AG04450 (cell line): ENCODE measurements at regions not wholly inside any gene's neighbourhood (a gene's known extent, or its start where the extent isn't known, plus 50 kb on each side); places are given as distances from the start of the nearest gene placed in this dataset.

ENCODE experiments used
- CTCF ChIA-PET: fragments of 300-600, 350-600 bp; formaldehyde crosslinking; extraction: SDS; loops from one replicate; lab custom pipeline; 2022; ENCODE audit warnings: antibody characterized with exemption, inconsistent platforms; lab: Charles Lee
- POLR2A ChIA-PET: fragments of 350-600 bp; formaldehyde crosslinking; extraction: SDS; loops from one replicate; lab custom pipeline; 2021; ENCODE audit warnings: antibody characterized with exemption, inconsistent platforms; lab: Yijun Ruan, JAX
- DNase-seq: peaks from one replicate; pipeline ENCODE4 v3.0.0-alpha.2; 2011; ENCODE audit warnings: low read depth, low spot score
- H3K27ac ChIP-seq: one replicate; pipeline ENCODE4 v1.5.1; 2012; ENCODE audit warnings: low read depth, low read length, control low read depth
- H3K27me3 ChIP-seq: one replicate; pipeline ENCODE4 v1.6.0; 2012; ENCODE audit warnings: low read length; ENCODE audit not compliant: control insufficient read depth, insufficient read depth
- H3K4me3 ChIP-seq: 2 replicates; pipeline ENCODE4 v1.5.1; 2011; ENCODE audit warnings: mild to moderate bottlenecking, low read depth, low read length, control low read depth
- H3K9me3 ChIP-seq: 2 replicates; pipeline ENCODE4 v1.5.1; 2012; ENCODE audit warnings: low read length; ENCODE audit not compliant: control insufficient read depth, insufficient read depth
- TF ChIP-seq, protein P1 (sequence below): IDR thresholded peaks from 2 replicates; pipeline ENCODE4 v1.5.1; 2011; ENCODE audit warnings: low read depth, low read length, control low read depth, inconsistent platforms

- POLR2A ChIA-PET: no interaction called here
- H3K4me3 ChIP-seq: no peak overlapping the region
- TF ChIP-seq, protein P1, sequence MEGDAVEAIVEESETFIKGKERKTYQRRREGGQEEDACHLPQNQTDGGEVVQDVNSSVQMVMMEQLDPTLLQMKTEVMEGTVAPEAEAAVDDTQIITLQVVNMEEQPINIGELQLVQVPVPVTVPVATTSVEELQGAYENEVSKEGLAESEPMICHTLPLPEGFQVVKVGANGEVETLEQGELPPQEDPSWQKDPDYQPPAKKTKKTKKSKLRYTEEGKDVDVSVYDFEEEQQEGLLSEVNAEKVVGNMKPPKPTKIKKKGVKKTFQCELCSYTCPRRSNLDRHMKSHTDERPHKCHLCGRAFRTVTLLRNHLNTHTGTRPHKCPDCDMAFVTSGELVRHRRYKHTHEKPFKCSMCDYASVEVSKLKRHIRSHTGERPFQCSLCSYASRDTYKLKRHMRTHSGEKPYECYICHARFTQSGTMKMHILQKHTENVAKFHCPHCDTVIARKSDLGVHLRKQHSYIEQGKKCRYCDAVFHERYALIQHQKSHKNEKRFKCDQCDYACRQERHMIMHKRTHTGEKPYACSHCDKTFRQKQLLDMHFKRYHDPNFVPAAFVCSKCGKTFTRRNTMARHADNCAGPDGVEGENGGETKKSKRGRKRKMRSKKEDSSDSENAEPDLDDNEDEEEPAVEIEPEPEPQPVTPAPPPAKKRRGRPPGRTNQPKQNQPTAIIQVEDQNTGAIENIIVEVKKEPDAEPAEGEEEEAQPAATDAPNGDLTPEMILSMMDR: no peak
- CTCF ChIA-PET: interaction anchor here (0.6 kb wide), 1 partner anchor 15 kb away, joined by 4 read pairs; no protein-coding TSS in a partner anchor
- DNase-seq: no peak
- peaks cover 24% of the 10 kb centered on the region for H3K27me3 ChIP-seq
- no peak overlapping the region for H3K27ac ChIP-seq
- H3K9me3 ChIP-seq: no peaks in the 10 kb centered on the region
Measured at GRCh38 chr11:119501777-119502405, 78.9 kb upstream of the THY1 start.

DNA sequence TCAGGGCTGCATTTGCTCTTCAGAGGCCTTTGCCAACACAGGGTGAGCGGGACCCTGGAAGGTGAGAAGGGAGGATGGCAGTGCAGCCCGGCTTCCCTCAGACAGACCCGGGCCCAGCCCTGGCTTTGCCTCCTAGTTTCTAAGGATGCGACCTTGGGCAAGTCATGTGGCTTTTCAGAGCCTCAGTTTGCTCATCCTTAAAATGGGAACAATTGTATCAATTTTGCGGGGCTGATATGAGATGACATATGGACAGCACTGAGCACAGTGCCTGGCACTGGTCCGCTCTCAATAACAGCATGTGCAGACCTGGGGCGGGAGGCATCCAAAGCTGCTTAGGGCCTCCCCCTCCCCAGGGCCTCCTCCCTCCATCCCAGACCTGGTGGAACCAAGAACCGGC is 74.7 kb upstream of the THY1 start:
- ChIA-PET POLR2A (no interaction called here), CTCF (no interaction called here)
- H3K9me3 ChIP-seq: no peaks in the 10 kb centered on the region
- TF ChIP-seq, protein P1: no peak
- H3K4me3 ChIP-seq: no peak overlapping the region
- H3K27ac ChIP-seq: no peak overlapping the region
- DNase-seq: no peak
- H3K27me3 ChIP-seq: peaks cover 38% of the 10 kb centered on the region

GRCh38 chr11:119496997-119497396 is 74.0 kb upstream of the THY1 start:
- CTCF ChIA-PET: no interaction called here
- no peaks in the 10 kb centered on the region for H3K9me3 ChIP-seq
- no peak for DNase-seq
- no peak overlapping the region for H3K27ac ChIP-seq
- peaks cover 38% of the 10 kb centered on the region for H3K27me3 ChIP-seq
- TF ChIP-seq, protein P1: no peak
- no peak overlapping the region for H3K4me3 ChIP-seq
- POLR2A ChIA-PET: no interaction called here

- TF ChIP-seq, protein P1: no peak
- Histone ChIP-seq H3K9me3 (no peaks in the 10 kb centered on the region), H3K4me3 (no peak overlapping the region), H3K27me3 (peaks cover 36% of the 10 kb centered on the region), H3K27ac (no peak overlapping the region)
- ChIA-PET POLR2A (no interaction called here), CTCF (no interaction called here)
- DNase-seq: no peak
Measured at GRCh38 chr11:119496469-119496868, 73.5 kb upstream of the THY1 start.

- no peak for DNase-seq
- Histone ChIP-seq H3K27me3 (peaks cover 28% of the 10 kb centered on the region), H3K4me3 (no peak overlapping the region), H3K27ac (no peak overlapping the region), H3K9me3 (no peaks in the 10 kb centered on the region)
- ChIA-PET CTCF (interaction anchor here (0.9 to 1.4 kb wide), 3 partner anchors 13 to 600 kb away, joined by 3 to 5 read pairs (median 4); partner anchors contain the start of gene NECTIN1), POLR2A (no interaction called here)
- TF ChIP-seq, protein P1: no peak
Measured at GRCh38 chr11:119493712-119494111, 70.7 kb upstream of the THY1 start.
